Adipose tissue (tissue), 3 donors: ENCODE measurements at regions not wholly inside any gene's neighbourhood (a gene's known extent, or its start where the extent isn't known, plus 50 kb on each side); places are given as distances from the start of the nearest gene placed in this dataset.
"Not testable (repeated sequence)": the region's sequence is repeated elsewhere in the genome, so short reads cannot be mapped to it uniquely, and the experiment has no call there.

ENCODE experiments used
- H3K27ac ChIP-seq: one replicate; pipeline ENCODE4 v1.5.1; 2013; ENCODE audit warnings: low read depth, low read length
- WGBS, 3 donors: extraction: QIAGEN DNeasy Blood & Tissue Kit; methylation state at CpG; one replicate each; pipeline ENCODE4 v1.1.7; 2013; 5-methylcytosine and 5-hydroxymethylcytosine counted together
- donor health status: healthy with polysubstance abuse.
- donor health status: Bipolar disorder and iron deficiency.
- donor health status: healthy.

- no peak overlapping the region for H3K27ac ChIP-seq
- WGBS, 3 donors: 57 to 70% (median 57%) methylated on average over 4 of the region's 4 CpGs
Measured at GRCh38 chr1:30153743-30154449, 569.5 kb downstream of the MATN1 start.

GRCh38 chr1:30151826-30152225 is 571.6 kb downstream of the MATN1 start:
- 69 to 72% (median 72%) methylated on average over 1 of the region's 1 CpG for WGBS, 3 donors
- H3K27ac ChIP-seq: no peak overlapping the region

- 65 to 73% (median 71%) methylated on average over 4 of the region's 4 CpGs for WGBS, 3 donors
- no peak overlapping the region for H3K27ac ChIP-seq
Measured at GRCh38 chr1:30151119-30151518, 572.3 kb downstream of the MATN1 start.

GRCh38 chr1:30149226-30149625 is 574.2 kb downstream of the MATN1 start:
- H3K27ac ChIP-seq: no peak overlapping the region
- WGBS, 3 donors: 72 to 85% (median 83%) methylated on average over 5 of the region's 5 CpGs

- 44 to 61% (median 59%) methylated on average over 2 of the region's 2 CpGs for WGBS, 3 donors
- no peak overlapping the region for H3K27ac ChIP-seq
Measured at GRCh38 chr1:30148676-30149075, 574.7 kb downstream of the MATN1 start.

- 79 to 90% (median 88%) methylated on average over 7 of the region's 7 CpGs for WGBS, 3 donors
- H3K27ac ChIP-seq: no peak overlapping the region
Measured at GRCh38 chr1:30147188-30147587, 576.2 kb downstream of the MATN1 start.

- 44 to 50% (median 48%) methylated on average over 8 of the region's 8 CpGs for WGBS, 3 donors
- no peak overlapping the region for H3K27ac ChIP-seq
Measured at GRCh38 chr1:30146448-30146847, 576.9 kb downstream of the MATN1 start.

- WGBS, 3 donors: 52 to 76% (median 70%) methylated on average over 4 of the region's 4 CpGs
- H3K27ac ChIP-seq: no peak overlapping the region
Measured at GRCh38 chr1:30145723-30146303, 577.6 kb downstream of the MATN1 start.

GRCh38 chr1:30144831-30145230 is 578.6 kb downstream of the MATN1 start:
- no peak overlapping the region for H3K27ac ChIP-seq
- 87 to 100% (median 88%) methylated on average over 1 of the region's 1 CpG for WGBS, 3 donors

- WGBS, 3 donors: 67 to 77% (median 67%) methylated on average over 1 of the region's 1 CpG
- no peak overlapping the region for H3K27ac ChIP-seq
Measured at GRCh38 chr1:30143517-30143916, 579.9 kb downstream of the MATN1 start.

- no peak overlapping the region for H3K27ac ChIP-seq
- WGBS, 3 donors: 78 to 87% (median 85%) methylated on average over 7 of the region's 7 CpGs
Measured at GRCh38 chr1:30140566-30140965, 582.8 kb downstream of the MATN1 start.

GRCh38 chr1:30138891-30139290 is 584.5 kb downstream of the MATN1 start:
- no peak overlapping the region for H3K27ac ChIP-seq
- WGBS, 3 donors: 83 to 94% (median 91%) methylated on average over 5 of the region's 5 CpGs

- 78 to 89% (median 82%) methylated on average over 3 of the region's 3 CpGs for WGBS, 3 donors
- no peak overlapping the region for H3K27ac ChIP-seq
Measured at GRCh38 chr1:30137001-30137400, 586.4 kb downstream of the MATN1 start.

GRCh38 chr1:30135698-30136097 is 587.7 kb downstream of the MATN1 start:
- 67 to 79% (median 77%) methylated on average over 4 of the region's 4 CpGs for WGBS, 3 donors
- no peak overlapping the region for H3K27ac ChIP-seq

GRCh38 chr1:30134466-30135217 is 588.7 kb downstream of the MATN1 start:
- no peak overlapping the region for H3K27ac ChIP-seq
- WGBS, 3 donors: 66 to 75% (median 71%) methylated on average over 18 of the region's 18 CpGs

GRCh38 chr1:30133414-30134055 is 589.9 kb downstream of the MATN1 start:
- H3K27ac ChIP-seq: no peak overlapping the region
- WGBS, 3 donors: 58 to 86% (median 78%) methylated on average over 6 of the region's 6 CpGs

GRCh38 chr1:30132602-30133286 is 590.6 kb downstream of the MATN1 start:
- 78 to 88% (median 85%) methylated on average over 10 of the region's 10 CpGs for WGBS, 3 donors
- H3K27ac ChIP-seq: no peak overlapping the region

GRCh38 chr1:30130566-30130965 is 592.8 kb downstream of the MATN1 start:
- WGBS, 3 donors: 28 to 57% (median 53%) methylated on average over 2 of the region's 2 CpGs
- H3K27ac ChIP-seq: not testable (repeated sequence)
